ENCODE measurements at regions not wholly inside any gene's neighbourhood (a gene's known extent, or its start where the extent isn't known, plus 50 kb on each side); places are given as distances from the start of the nearest gene placed in this dataset.
A peak's percentile ranks its signal among the peaks of the same experiment; 100 is the strongest.

GRCh38 chr1:184875218-184875617, 99.1 kb downstream of the NIBAN1 start:
- Histone ChIP-seq H3K36me3 (no peaks in the 10 kb centered on the region), H3K27ac (peak overlapping the region in 1 of 2 donors; percentile 26), H3K27me3 (no peaks in the 10 kb centered on the region), H3K9me3 (no peaks in the 10 kb centered on the region), H3K4me3 (no peak overlapping the region), H3K4me1 (peaks cover 0 to 34% of the 10 kb centered on the region in 2 donors)
- intact Hi-C loops (cut with DNase I): no loop called here
- TF ChIP-seq CTCF (IDR thresholded peaks at IDR 0.05): no peak
- DNase-seq (no peak), ATAC-seq (no peak)

DNA sequence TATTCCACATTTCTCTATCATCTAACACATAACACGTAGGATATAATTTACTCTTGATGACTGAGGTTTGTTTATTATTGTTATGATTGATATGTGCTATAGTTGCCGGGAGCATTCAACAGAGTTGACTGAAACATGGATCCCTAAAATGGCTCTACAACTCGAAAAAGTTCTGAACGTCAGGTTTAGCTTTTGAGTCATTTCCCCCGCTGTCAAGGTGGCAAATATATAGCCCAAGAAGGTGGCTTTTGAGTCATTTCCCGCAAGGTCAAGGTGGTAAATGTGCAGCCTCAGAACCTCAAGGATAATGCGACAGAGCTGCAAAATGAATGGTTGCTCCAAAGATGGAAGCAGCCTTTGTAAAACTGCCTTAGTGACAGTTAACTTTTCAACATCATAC, 104.0 kb downstream of the NIBAN1 start:
- no peak for TF ChIP-seq CTCF (IDR thresholded peaks at IDR 0.05)
- Histone ChIP-seq H3K36me3 (no peaks in the 10 kb centered on the region), H3K4me1 (peaks cover 0 to 33% of the 10 kb centered on the region in 2 donors), H3K27me3 (no peaks in the 10 kb centered on the region), H3K4me3 (no peak overlapping the region), H3K27ac (no peak overlapping the region), H3K9me3 (no peaks in the 10 kb centered on the region)
- intact Hi-C loops (cut with DNase I): no loop called here
- no peak for DNase-seq
- ATAC-seq: no peak

DNA sequence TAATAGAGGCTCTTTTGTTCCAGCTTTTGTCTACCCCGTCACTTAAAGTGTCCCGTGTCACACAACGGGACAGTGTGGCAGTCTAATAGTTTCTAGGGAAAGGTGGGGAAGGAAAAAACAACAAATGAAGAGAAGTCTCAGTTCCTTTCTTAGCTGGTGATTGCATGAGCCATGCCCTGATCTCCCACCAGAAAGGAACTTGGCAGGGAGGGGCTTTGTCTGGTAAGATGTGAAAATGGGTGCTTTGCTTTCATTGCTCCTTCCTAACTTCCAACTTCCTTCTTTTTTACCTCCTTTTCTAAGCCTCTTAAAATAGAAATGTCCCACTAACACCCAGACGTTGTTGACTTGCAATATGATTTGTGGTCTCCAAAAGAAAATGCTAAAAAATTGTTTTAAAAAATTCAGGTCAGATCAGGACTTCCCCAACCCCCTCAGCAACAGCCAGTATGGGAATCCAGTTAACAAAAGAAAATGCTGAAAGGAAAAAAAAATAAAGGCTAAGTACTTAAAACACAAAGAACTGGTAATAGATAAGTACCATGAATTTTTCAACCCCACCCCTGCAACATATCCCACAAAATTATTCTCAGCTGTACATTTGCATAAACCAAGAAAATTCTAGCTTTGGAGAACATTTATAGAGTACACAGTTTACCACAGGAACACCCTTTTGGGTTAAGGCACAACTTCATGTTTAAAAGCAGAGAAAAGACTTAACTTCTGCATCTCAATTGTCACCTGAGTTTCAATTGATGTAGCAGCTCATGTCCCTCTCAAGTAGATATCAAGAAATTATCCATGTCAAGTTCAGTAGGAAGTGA, 106.2 kb downstream of the NIBAN1 start:
- Histone ChIP-seq H3K4me1 (peaks cover 0 to 55% of the 10 kb centered on the region in 2 donors), H3K9me3 (no peaks in the 10 kb centered on the region), H3K27ac (peak overlapping the region in 1 of 2 donors; percentile 83), H3K4me3 (no peak overlapping the region), H3K27me3 (no peaks in the 10 kb centered on the region), H3K36me3 (no peaks in the 10 kb centered on the region)
- DNase-seq: no peak
- peak; percentile 23 for ATAC-seq
- TF ChIP-seq CTCF (IDR thresholded peaks at IDR 0.05): no peak
- intact Hi-C loops (cut with DNase I): no loop called here

DNA sequence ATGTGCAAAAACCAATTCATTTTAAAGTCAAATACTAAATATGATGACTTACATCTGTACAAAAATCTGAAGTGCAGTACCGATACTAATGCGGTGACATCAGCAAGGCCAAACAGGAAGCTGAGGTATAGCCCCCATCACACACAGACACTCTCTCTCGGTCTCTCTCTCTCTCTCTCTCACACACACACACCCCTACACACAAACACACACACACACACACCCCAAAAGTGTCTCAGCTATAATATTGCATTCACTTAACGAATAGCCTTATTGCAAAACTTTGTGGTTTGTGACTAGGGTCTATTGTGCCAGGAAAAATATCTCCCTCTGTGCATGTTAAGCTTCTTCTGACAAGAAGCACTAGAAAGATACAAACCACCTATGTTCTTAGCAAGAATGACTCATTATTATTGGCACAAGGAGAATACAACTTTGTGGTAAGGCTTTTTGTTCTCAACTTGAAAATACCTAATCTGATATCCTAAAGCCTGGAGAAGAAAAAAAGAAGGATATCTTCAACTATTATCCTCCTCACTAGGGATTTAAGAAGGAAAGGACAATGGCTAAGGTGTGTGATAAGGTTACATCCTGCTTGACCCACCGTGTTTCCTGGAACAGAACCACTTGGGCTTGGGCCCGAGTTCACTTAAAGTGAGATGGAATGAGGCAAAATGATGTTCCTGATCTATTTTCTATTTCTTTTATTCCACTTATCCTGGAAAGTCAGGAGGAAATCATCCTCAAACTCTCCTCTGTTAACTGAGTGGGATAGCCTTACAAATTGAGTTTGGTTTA, 107.1 kb downstream of the NIBAN1 start:
- Histone ChIP-seq H3K4me1 (peaks cover 0 to 52% of the 10 kb centered on the region in 2 donors), H3K4me3 (no peak overlapping the region), H3K27ac (peak overlapping the region in 1 of 2 donors; percentile 83), H3K36me3 (no peaks in the 10 kb centered on the region), H3K9me3 (no peaks in the 10 kb centered on the region), H3K27me3 (no peaks in the 10 kb centered on the region)
- no peak for TF ChIP-seq CTCF (IDR thresholded peaks at IDR 0.05)
- intact Hi-C loops (cut with DNase I): no loop called here
- ATAC-seq (peak; percentile 85), DNase-seq (no peak)

DNA sequence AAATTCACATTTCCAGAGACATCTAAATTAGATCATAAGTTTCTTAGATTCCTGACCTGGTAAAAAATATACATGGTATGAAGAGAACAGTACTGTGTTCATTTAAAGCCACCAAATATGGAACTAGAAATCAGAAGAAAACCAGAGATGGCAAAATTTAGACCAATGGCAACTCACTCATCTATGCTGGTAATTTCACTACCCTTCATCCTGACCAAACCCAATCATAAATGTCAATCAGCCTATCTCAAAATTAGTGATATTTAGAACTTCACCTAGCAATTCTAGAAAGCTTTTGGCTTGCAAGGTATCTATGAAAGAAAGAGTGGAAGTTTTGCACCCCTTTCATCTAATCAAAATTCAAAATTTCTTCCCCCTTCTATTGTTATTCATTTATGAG, 107.7 kb downstream of the NIBAN1 start:
- no peak for ATAC-seq
- intact Hi-C loops (cut with DNase I): no loop called here
- Histone ChIP-seq H3K27me3 (no peaks in the 10 kb centered on the region), H3K4me1 (peaks cover 0 to 52% of the 10 kb centered on the region in 2 donors), H3K9me3 (no peaks in the 10 kb centered on the region), H3K4me3 (no peak overlapping the region), H3K36me3 (no peaks in the 10 kb centered on the region), H3K27ac (peak overlapping the region in 1 of 2 donors; percentile 83)
- DNase-seq: no peak
- TF ChIP-seq CTCF (IDR thresholded peaks at IDR 0.05): no peak

All from left lung (tissue), 4 donors.